SK-N-SH treated with all-trans-retinoic acid at 6 μM for 48 hours (cell line): ENCODE measurements at regions not wholly inside any gene's neighbourhood (a gene's known extent, or its start where the extent isn't known, plus 50 kb on each side); places are given as distances from the start of the nearest gene placed in this dataset.

Experiments
- PATZ1 ChIP-seq: fragments of 250-450 bp; sonication (Bioruptor Pico); IDR thresholded peaks from 2 replicates; pipeline ENCODE4 v1.8.0; 2020; ENCODE audit warnings: mild to moderate bottlenecking, moderate library complexity, borderline replicate concordance
- RARB ChIP-seq: fragments of 250-450 bp; sonication (Bioruptor Pico); IDR thresholded peaks from 2 replicates; pipeline ENCODE4 v1.8.0; 2021; ENCODE audit warnings: mild to moderate bottlenecking, moderate library complexity
- TCF4 ChIP-seq: fragments of 250-450 bp; sonication (Bioruptor Pico); IDR thresholded peaks from 2 replicates; pipeline ENCODE4 v1.8.0; 2021; ENCODE audit warnings: mild to moderate bottlenecking, moderate library complexity, borderline replicate concordance

- TF ChIP-seq RARB (CRISPR knock-in tag), result no peak
- no peak for TF ChIP-seq PATZ1
- no peak for TF ChIP-seq TCF4
These were observed 552.9 kb upstream of the ANO3 start for GRCh38 chr11:25779033-25779432.
